Right cardiac atrium (tissue), 5 donors: ENCODE measurements at regions not wholly inside any gene's neighbourhood (a gene's known extent, or its start where the extent isn't known, plus 50 kb on each side); places are given as distances from the start of the nearest gene placed in this dataset.

Experiments
- ATAC-seq, 2 donors: fragments of 200-7000 bp; cut with Tn5 transposase; one replicate each; pipeline versions ENCODE4 v1.8.0 to v1.9.1; 2020; ENCODE audit warnings: moderate library complexity in 2 of 2, mild to moderate bottlenecking in 1 of 2
- DNase-seq, 3 donors: peaks; one replicate each; pipeline ENCODE4 v3.0.0-alpha.2; 2020
- H3K27ac ChIP-seq: one replicate; pipeline ENCODE4 v1.5.1; 2013; ENCODE audit warnings: mild to moderate bottlenecking, low read length, control low read depth, moderate library complexity
- H3K27me3 ChIP-seq: one replicate; pipeline ENCODE4 v1.6.1; 2013; ENCODE audit not compliant: control insufficient read depth, insufficient read depth
- H3K4me1 ChIP-seq: one replicate; pipeline ENCODE4 v1.6.1; 2013; ENCODE audit warnings: low read length; ENCODE audit not compliant: control insufficient read depth, insufficient read depth
- H3K4me3 ChIP-seq: one replicate; pipeline ENCODE4 v1.5.1; 2013; ENCODE audit warnings: low read length, control low read depth
- H3K9me3 ChIP-seq: one replicate; pipeline ENCODE4 v1.6.1; 2013; ENCODE audit warnings: low read length; ENCODE audit not compliant: control insufficient read depth
- WGBS: extraction: QIAGEN DNeasy Blood & Tissue Kit; methylation state at CpG from one replicate; pipeline ENCODE4 v1.1.7; 2013; 5-methylcytosine and 5-hydroxymethylcytosine counted together
- intact Hi-C, 4 donors: fragments of 100-400 bp; cut with DNase I; formaldehyde crosslinking; loops; one replicate each; pipeline versions ENCODE4 v1.11.0 to v1.14.0; 2022 to 2023
- donor health status: healthy with polysubstance abuse.
- donor health status: DM: no; HTN: yes; CAD: no.
- donor health status: DM: no; HTN: no; CAD: no.
- donor health status: DM: no; HTN: yes; CAD: no; lungs with severe emphysema.
- donor health status: DM: yes; HTN: yes; CAD: no.

DNA sequence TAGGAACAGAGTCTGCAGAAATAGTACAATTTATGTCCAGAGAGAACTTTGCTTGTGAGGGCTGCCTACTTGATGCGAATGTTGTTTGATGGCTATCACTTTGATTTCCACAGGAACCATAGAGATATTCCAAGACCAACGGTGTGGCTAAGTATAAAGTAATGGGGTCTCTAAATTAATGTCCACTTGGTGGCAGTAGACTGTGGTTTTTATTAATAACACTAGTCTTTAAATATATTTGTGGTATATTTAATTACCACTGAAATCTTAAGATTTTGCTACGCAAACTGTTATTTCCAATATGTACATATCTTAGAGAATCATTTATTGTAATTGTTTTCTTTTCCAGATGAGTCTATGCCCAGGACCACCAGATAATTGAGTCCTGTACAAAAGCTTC, 647.9 kb downstream of the PLA2G4A start:
- Histone ChIP-seq H3K27ac (no peak overlapping the region), H3K27me3 (no peaks in the 10 kb centered on the region), H3K4me1 (no peaks in the 10 kb centered on the region), H3K4me3 (no peak overlapping the region), H3K9me3 (no peaks in the 10 kb centered on the region)
- 39% methylated on average over 3 of the region's 3 CpGs for WGBS
- no peak for DNase-seq
- ATAC-seq: no peak
- intact Hi-C loops: no loop called here

DNA sequence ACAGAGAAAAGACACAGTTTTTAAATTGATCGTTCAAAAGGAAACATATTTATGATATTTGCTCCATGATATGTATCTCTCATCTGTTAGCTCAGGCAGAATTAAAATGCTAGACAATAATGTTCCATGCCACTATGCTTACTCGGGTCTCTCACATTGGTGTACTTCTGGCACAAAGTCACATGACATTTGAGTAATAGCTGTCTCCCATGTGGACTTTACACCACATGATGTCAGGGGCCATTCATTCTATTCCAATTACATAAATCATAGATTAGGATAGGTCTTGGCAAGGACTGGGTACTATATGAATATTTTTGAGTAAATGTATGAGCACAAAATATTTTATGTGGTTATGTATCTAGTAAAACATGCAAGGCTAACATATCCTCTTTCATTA, 648.4 kb downstream of the PLA2G4A start:
- intact Hi-C loops: no loop called here
- DNase-seq: no peak
- Histone ChIP-seq H3K9me3 (no peaks in the 10 kb centered on the region), H3K27me3 (no peaks in the 10 kb centered on the region), H3K4me3 (no peak overlapping the region), H3K4me1 (no peaks in the 10 kb centered on the region), H3K27ac (no peak overlapping the region)
- whole genome bisulfite sequencing: 71% methylated on average over 2 of the region's 2 CpGs
- no peak for ATAC-seq

DNA sequence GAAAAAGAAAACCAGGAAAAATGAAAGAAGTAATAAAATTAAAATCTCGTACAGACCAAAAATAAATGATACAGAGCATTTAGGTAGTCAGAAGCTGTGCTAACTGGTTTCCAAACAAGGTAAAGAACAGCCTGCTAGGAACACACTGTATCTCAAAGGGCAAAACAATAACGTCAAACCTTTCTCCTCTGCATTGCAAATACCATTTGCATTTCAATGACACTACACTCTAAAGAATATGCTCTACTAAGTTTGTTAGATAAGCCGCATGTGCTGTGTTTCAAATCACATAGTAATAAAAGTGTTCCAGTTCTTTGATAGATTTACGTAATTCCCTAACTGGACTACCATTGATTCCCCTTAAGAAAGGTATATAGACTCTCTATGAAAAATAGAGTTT, 648.8 kb downstream of the PLA2G4A start:
- DNase-seq (no peak), ATAC-seq (no peak)
- WGBS: 73% methylated on average over 4 of the region's 4 CpGs
- H3K27ac ChIP-seq: no peak overlapping the region
- intact Hi-C loops: no loop called here
- H3K4me1 ChIP-seq: no peaks in the 10 kb centered on the region
- H3K9me3 ChIP-seq: no peaks in the 10 kb centered on the region
- no peaks in the 10 kb centered on the region for H3K27me3 ChIP-seq
- no peak overlapping the region for H3K4me3 ChIP-seq

DNA sequence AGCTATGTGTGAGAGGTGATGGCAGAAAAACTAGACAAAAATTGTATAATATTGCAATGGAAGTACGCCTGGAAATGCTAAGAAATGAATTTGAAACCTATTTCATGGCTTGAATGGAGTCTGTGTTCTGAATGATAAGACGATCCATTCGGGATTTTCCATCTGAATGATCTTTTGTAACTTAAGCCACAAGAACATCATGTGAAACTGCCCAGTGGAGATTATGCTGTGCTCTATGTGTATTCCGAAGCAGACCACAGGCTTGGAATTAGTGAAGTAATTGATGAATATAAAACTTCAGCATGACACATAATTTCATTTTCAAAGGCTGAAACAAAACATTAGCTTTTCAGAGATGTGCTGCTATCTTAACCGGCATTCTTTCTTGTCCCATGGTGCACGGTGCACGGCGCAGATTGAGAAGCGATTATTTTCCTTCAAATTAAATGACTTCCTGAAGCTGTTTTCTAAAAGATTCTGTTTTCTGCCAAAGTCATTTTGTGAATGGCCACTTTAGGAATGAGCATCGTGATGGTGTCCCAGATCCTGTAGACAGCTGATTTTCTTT, 652.9 kb downstream of the PLA2G4A start:
- H3K27me3 ChIP-seq: no peaks in the 10 kb centered on the region
- 35% methylated on average over 10 of the region's 10 CpGs for WGBS
- H3K4me1 ChIP-seq: no peaks in the 10 kb centered on the region
- peak in 1 of 2 donors; percentile 87 for ATAC-seq
- intact Hi-C loops: no loop called here
- H3K4me3 ChIP-seq: no peak overlapping the region
- DNase-seq: no peak
- H3K9me3 ChIP-seq: no peaks in the 10 kb centered on the region
- no peak overlapping the region for H3K27ac ChIP-seq

DNA sequence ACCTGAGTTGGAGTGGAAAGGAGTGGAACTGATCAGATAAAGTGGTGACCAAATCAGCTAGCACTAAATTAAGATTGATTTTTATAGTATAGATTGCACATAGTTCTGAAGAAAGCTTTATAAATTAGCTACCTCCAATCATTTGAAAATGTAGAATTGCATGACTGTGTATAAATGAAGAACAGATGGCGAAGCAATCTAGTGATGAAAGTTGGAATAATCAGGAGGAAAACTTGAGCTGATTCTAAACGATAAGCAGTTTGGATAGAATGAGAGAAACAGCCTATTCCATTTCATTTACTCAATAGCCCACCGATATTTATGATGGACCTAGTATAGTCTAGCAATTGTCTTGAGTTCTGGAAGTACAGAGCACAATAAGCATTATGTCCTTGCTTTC, 661.5 kb downstream of the PLA2G4A start:
- WGBS: 86% methylated on average over 3 of the region's 3 CpGs
- Histone ChIP-seq H3K9me3 (peaks cover 2% of the 10 kb centered on the region), H3K27ac (no peak overlapping the region), H3K4me3 (no peak overlapping the region), H3K4me1 (no peaks in the 10 kb centered on the region), H3K27me3 (no peaks in the 10 kb centered on the region)
- ATAC-seq (no peak), DNase-seq (no peak)
- intact Hi-C loops: no loop called here

DNA sequence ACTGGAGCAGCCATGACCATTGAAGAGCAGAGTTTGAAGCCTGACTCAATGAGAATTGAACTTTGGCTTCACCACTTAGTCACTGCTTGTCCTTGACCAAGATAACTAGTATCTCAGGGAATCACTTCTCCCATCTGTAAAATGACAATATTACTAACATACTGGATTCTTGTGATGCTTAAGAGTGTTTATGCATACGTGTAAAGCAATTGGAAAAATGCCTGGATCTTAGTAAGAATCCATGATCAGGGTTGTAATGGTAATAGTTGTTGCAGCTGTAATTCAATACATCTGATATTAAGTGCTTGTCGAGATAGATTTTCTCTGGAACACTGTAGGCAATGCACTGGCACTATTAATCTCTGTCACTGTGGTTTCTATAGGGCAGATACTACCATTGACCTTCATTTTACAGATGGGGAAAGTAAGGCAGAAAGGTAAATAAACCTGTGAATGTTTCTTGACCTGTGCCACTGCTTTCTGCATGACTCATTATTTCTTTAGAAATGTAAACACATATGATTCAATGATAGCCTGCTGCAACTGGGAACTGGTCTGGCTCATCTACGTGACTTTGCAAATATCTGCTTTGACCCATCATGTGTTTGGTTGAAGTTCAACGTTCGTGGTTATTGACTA, 662.5 kb downstream of the PLA2G4A start:
- ATAC-seq (no peak), DNase-seq (no peak)
- H3K27me3 ChIP-seq: no peaks in the 10 kb centered on the region
- 68% methylated on average over 5 of the region's 5 CpGs for WGBS
- no peak overlapping the region for H3K27ac ChIP-seq
- peaks cover 2% of the 10 kb centered on the region for H3K9me3 ChIP-seq
- intact Hi-C loops: no loop called here
- no peak overlapping the region for H3K4me3 ChIP-seq
- no peaks in the 10 kb centered on the region for H3K4me1 ChIP-seq

DNA sequence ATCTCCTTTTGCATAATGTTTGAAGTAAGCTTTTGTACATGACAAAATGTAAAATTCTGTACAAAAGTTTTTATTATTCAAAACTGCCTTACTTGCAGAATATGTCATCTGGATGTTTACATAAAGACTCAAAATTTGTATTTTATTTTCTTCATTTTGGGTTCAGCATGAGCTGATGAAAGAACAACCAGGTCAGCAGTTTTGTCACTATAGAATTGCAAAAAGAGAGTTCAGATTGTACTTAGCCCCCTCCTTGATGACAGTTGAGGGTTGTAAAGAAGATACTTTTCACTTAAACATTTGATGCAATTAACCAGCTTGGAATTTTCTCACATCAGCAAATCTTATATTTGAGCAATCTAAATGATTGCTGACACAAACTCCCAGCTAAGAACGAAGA, 669.3 kb downstream of the PLA2G4A start:
- H3K27ac ChIP-seq: no peak overlapping the region
- 63% methylated on average over 1 of the region's 1 CpG for WGBS
- intact Hi-C loops: no loop called here
- H3K4me1 ChIP-seq: no peaks in the 10 kb centered on the region
- H3K9me3 ChIP-seq: no peaks in the 10 kb centered on the region
- no peak overlapping the region for H3K4me3 ChIP-seq
- DNase-seq (no peak), ATAC-seq (no peak)
- H3K27me3 ChIP-seq: no peaks in the 10 kb centered on the region

DNA sequence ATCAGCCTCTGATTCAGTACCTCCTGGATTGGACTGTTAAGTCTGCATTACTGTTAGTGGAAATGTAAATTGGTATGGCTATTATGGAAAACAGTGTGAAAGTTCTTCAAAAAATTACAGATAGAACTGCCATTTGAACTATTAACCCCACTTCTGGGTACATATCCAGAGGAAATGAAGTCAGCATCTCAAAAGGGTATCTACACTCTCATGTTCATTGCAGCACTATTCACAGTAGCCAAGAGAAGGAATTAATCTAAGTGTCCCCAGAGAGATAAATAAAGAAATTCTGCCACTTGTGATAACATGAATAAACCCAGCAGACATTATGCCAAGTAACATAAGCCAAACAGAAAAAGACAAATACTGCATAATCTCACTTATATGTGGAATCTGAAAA, 676.0 kb downstream of the PLA2G4A start:
- Histone ChIP-seq H3K4me3 (no peak overlapping the region), H3K4me1 (no peaks in the 10 kb centered on the region), H3K27ac (no peak overlapping the region), H3K9me3 (no peaks in the 10 kb centered on the region), H3K27me3 (no peaks in the 10 kb centered on the region)
- DNase-seq (no peak), ATAC-seq (peak; percentile 37 to 78)
- intact Hi-C loops: no loop called here

DNA sequence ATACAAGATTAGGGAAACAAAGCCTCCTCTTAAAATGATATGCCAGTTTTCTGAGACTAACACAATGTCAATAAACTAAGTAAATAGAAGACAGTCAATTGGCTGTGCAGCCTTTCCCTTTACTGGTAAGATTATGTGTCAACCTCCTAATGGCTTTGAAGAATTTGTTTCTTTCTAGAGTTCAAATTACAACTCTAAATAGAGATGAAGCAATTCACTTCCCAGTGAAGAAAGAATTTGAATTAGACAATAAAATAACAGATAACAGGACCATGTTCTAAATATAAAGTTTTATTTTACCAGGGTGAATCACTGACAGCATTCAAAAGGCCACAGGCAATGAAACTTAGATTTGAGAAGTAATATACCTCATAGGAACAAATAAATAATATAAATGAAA, 680.3 kb downstream of the PLA2G4A start:
- no peak for DNase-seq
- no peak overlapping the region for H3K4me3 ChIP-seq
- no peaks in the 10 kb centered on the region for H3K4me1 ChIP-seq
- no peaks in the 10 kb centered on the region for H3K27me3 ChIP-seq
- no peak overlapping the region for H3K27ac ChIP-seq
- no peaks in the 10 kb centered on the region for H3K9me3 ChIP-seq
- ATAC-seq: no peak
- intact Hi-C loops: no loop called here

DNA sequence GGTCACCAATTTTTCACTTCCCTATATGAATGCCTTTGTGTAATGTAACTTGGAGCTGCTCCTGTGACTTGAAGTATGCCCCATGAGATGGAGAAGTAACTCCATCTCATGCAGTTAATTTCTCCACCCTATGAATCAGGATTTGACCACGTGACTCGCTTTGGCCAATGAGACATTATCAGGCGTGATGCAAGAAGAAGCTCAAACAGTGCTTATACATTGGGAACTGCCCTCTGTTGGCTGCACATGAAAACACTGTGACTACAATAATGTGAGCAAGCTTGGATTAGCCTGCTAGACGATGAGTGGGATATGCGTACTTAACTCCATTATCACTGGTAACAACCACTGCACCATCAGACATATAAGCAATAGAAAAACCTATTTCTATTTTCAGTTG, 684.4 kb downstream of the PLA2G4A start:
- no peaks in the 10 kb centered on the region for H3K9me3 ChIP-seq
- no peak for ATAC-seq
- intact Hi-C loops: no loop called here
- H3K4me1 ChIP-seq: no peaks in the 10 kb centered on the region
- no peak for DNase-seq
- WGBS: 82% methylated on average over 5 of the region's 5 CpGs
- H3K4me3 ChIP-seq: no peak overlapping the region
- H3K27me3 ChIP-seq: no peaks in the 10 kb centered on the region
- no peak overlapping the region for H3K27ac ChIP-seq

DNA sequence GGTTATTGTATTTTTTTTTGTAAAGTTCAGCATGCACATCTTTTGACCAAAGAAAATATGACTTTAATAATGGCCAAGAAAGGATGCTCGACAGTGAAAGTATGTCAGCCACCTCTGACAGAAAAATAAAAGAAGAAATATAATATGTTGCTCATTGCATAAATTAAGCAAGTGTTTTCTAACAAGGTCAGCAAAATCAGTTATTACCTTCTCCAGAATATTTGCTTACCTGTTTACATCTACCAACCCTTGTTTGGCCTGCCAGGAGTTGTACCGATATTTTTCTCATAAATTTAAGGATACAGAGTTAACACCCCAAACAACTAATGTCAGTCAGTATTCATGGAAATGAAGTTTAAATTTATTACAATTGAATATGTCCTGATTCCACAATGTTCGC, 685.4 kb downstream of the PLA2G4A start:
- ATAC-seq (no peak), DNase-seq (no peak)
- no peaks in the 10 kb centered on the region for H3K9me3 ChIP-seq
- H3K27ac ChIP-seq: no peak overlapping the region
- H3K4me3 ChIP-seq: no peak overlapping the region
- H3K27me3 ChIP-seq: no peaks in the 10 kb centered on the region
- intact Hi-C loops: no loop called here
- 95% methylated on average over 3 of the region's 3 CpGs for WGBS
- no peaks in the 10 kb centered on the region for H3K4me1 ChIP-seq

DNA sequence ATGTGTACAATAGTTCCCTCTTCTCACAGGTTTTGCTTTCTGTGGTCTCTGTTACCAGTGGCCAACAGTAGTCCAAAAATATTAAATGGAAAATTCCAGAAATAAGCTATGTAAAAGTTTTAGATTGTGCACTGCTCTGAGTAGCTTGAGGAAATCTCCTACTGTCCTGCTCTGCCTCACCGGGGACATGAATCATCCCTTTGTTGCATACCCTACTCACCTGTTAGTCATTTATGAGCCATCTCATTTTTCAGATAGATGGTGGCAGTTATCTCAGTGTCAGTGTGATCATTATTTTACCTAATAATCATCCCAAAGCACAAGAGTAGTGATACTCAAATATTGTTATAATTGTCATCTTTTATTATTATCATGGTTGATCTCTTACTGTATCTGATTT, 688.1 kb downstream of the PLA2G4A start:
- intact Hi-C loops: no loop called here
- no peak for ATAC-seq
- H3K4me3 ChIP-seq: no peak overlapping the region

More for the DNA sequence above, 688.1 kb downstream of the PLA2G4A start:
- H3K4me1 ChIP-seq: no peaks in the 10 kb centered on the region
- WGBS: 95% methylated on average over 1 of the region's 1 CpG
- no peaks in the 10 kb centered on the region for H3K27me3 ChIP-seq
- H3K27ac ChIP-seq: no peak overlapping the region
- H3K9me3 ChIP-seq: no peaks in the 10 kb centered on the region
- no peak for DNase-seq
